DMS153 (cell line): ENCODE measurements at regions not wholly inside any gene's neighbourhood (a gene's known extent, or its start where the extent isn't known, plus 50 kb on each side); places are given as distances from the start of the nearest gene placed in this dataset.
"Not testable (repeated sequence)": the region's sequence is repeated elsewhere in the genome, so short reads cannot be mapped to it uniquely, and the experiment has no call there.

ENCODE experiments used
- DNase-seq: peaks from one replicate; lab custom pipeline; 2025; lab: John Stamatoyannopoulos, UW

DNA sequence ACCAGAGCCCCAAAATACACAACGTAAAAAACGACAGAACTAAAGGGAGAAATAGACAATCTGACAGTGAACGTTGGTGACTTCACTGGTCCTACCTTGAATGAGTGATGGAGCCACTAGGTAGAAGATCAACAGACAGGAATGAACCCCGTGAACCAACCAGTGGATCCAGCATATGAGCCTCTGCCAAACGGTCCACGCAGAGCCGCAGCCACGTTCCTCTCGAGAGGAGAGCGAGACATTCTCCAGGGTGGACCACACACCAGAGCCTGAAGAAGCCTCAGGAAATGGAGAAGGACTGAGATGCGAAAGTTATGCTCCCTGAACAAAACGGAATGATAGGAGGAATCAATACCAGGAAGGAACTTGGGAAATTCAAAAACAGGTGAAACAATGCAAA is 178.4 kb downstream of the RTP5 start:
- no peak for DNase-seq

DNA sequence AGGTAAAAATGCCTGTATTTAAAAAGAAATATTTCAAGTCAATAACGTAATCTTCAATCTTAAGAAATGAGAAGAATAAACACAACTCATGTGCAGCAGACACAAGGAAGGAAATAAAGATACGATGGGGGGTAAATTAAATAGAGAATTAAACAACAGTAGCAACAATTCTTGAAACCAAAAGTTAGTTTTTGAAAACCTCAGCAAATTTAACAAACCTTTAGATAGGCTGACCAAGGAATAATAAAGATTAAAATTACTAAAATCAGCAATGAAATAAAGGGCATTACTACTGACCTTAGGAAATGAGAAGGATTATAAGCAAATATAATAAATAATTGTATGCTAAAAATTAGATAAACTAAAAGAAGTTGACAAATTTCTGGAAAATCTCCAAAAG is 178.9 kb downstream of the RTP5 start:
- no peak for DNase-seq

DNA sequence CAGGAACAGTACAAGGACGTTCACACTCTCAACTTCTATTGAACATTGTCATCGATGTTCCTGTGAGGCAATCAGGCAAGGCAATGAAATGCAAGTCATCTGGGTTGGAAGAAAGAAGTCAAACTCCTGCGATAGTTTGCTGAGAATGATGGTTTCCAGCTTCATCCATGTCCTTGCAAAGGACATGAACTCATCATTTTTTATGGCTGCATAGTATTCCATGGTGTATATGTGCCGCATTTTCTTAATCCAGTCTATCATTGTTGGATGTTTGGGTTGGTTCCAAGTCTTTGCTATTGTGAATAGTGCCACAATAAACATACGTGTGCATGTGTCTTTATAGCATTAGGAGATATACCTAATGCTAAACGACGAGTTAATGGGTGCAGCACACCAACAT is 180.0 kb downstream of the RTP5 start:
- DNase-seq: not testable (repeated sequence)

DNA sequence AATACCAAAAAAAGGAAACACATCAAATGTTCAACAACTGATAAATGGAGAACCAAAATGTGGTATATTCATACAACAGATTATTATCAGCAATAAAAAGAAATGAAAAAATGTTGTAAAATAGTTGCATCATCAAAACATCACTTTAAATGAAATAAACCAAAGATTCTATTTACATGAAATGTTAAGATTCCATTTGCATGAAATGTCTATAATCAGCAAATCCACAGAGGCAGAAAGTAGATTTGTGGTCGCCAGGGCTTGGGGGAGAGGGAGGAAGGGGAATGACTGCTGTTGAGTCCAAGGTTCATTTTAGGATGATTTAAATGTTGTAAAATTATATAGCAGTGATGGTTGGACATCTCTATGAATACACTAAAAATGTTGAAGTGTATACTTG is 181.9 kb downstream of the RTP5 start:
- no peak for DNase-seq

DNA sequence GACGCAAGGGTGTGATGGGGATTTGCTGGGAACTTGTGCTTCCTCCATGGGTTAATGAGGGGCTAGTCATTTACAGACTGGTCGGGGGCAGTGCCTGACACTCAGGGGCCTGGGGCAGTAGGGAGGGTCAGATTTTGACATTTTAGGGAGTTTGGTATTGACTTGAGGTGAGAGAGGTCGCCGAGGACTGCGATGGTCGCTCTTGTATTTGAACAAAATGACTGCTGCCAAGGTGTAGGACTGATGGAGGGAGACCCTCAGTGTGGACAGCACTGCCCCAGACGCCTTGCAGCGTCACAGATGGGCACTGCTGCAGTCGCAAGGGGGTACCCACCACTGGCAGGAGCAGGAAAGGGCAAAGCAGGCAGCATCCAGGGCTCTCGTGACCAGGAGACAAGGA is 182.9 kb downstream of the RTP5 start:
- no peak for DNase-seq

DNA sequence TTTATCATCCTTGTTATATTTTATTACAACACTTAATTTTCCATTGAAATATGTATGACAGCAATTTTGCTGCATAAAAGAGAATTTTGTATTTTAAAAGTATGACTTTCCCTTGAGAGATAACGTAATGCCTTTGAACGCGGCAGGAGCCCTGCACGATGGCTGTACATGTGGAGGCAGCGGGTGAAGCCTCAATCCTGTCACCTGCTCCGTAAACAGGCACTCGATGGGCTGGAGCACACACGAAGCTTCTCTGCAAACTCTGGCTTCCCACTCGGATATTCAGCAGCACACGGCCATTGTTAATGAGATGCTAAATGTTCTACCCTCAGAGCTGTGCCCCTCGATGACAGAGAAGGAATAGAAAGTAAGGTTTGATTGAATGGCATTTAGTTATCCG is 184.4 kb downstream of the RTP5 start:
- DNase-seq: no peak

DNA sequence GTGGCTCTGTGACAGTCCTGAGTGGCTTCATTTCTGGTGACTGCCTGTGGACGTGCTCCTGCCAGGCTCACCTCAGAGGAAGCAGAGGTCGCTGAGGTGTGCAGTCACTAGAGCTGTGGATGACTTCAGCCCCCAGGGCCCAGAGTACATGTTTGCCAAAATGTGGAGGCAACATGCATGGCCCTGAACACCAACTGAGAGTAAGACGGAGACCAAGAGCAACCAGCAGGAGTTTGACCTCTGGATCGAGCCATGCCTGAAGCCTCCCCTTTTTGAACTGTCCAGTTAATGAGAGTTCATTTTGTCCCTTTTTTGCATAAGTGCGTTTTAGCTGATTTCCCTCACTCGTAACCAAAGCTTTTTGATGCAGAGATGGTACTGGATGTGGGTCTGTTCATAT is 184.9 kb downstream of the RTP5 start:
- DNase-seq: no peak

DNA sequence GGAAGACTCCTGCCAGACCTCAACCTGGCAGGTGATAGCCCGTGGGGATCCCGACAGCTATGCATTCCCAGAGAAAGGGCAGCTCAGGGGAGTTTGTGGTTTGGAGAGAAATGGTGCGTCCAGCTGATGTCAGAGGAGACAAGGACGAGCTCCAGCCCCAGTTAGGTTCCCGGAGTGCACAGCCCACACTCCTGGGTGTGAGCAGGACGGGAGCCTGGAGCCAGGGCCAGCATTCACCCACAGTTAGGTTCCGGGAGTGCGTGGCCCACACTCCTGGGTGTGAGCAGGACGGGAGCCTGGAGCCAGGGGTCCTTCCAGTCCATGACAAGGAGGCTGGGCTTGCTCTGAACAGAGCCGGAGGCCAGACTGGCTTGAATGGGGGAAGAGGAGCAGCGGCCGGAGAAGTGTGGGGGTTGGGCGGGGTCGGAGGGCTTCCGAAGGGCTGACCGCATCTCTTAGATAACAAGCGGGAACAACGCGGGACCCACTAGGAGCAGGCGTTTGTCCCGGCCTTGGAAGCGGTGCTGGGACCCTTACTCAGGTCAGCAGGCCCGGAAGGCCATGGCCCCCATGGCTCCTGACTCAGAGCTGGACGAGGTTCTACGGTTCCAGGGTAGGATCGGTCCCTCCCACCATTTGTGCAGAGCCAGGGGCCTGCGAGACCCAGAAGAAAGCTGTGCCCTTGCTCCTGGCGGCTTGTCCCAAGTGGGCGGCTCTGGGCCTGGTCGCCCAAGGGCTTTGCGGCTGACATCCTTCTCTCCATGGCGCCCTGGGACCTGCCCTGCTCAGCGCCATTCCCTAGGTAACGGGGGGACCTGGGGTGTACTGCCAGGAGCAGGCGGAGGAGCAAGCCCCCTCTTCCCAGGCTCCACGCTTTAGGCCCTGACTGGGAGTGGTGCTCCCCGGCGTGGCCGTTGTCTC is 185.6 kb downstream of the RTP5 start:
- no peak for DNase-seq

DNA sequence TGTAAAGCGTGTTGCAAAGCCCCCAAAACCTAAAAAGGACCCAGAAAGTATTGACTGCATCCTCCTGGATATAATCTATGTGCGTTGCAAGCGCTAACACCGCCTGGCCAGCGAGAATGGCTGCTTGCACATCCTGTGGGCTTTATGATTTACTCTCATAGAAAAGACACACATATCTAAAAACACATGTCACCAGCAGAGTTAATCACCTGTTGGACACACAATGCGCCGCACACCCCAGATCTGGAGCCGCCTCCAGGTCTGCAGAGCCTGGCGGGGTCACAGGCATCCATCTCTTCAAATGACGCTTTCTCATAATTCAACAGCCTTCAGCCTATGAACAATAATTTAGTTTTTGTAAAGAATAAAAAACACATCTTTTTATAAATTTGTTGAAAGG is 186.5 kb downstream of the RTP5 start:
- DNase-seq: no peak

DNA sequence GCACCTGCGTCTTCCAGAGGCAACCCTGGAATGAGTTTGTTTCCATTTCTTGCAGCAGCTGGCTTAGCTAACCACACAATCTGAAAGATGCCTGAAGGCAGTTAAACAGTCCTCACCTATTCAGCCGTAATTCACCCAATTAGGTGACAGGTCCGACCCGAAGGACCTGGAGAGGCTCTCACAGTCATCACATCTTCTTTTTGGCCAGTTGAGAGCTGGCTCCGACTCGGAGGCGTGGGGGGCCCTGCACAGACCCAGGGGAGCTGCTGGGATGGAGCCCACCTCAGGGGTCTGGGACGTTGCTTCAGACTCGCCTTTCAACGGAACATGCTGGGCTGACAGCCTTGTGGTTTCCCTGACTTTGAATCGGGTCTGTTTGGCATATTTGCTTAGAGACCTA is 187.3 kb downstream of the RTP5 start:
- DNase-seq: no peak

DNA sequence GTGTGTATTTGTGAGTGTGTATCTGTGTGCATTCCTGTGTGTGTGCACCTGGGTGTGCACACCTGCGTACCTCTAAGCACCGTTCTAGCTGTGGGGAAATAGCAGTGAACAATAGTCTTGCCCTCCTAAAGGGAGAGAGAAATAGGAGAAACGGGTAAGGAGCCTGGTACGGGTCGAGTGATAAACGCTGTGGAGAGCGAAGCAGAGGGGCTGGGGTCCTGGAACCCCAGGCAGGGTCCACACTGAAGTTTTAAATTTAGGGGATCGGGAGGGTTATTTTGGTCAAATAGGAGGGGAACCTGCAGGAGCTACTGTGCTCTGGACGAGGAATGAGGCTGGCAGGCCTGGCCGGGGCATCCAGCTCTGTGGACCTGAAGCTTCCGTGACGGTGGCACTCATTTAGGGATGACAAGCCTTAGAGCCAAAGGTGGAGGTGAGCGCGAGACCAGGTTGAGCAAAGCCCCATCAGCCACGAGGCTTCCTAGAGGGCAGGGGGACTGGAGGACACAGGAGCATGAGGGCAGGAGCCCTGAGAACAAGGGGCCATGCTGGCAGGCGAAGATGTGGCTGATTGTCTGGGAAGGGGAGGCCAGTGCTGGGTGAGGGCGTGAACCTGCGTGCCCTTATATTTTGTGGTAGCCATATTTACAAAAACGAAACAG is 188.0 kb downstream of the RTP5 start:
- DNase-seq: no peak

DNA sequence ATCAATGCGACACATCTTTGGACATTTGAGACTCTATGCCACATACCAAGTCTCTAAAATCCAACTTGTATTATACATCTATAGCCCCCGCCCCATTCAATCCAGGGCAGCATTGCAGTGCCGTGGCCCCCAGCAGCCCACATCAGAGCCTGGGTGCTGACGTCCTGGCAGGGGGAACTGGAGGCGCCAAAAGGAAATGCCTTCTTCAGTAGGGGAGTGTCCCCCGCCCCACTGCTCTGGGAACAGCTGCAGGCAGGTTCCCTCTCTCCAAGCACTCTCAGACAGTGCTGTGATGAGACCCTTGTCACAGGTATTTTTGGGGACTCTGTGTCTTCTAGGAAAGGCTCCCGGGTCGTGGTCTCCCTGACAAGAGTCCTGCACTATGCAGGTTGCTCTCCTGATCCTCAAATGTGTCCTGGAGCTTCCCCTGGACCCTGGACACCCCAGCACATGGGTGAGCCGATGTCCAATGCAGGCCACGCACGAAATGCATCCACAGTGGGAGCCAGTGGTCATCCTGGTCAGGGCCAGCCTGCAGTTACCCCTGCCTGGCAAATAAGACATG is 188.7 kb downstream of the RTP5 start:
- no peak for DNase-seq

DNA sequence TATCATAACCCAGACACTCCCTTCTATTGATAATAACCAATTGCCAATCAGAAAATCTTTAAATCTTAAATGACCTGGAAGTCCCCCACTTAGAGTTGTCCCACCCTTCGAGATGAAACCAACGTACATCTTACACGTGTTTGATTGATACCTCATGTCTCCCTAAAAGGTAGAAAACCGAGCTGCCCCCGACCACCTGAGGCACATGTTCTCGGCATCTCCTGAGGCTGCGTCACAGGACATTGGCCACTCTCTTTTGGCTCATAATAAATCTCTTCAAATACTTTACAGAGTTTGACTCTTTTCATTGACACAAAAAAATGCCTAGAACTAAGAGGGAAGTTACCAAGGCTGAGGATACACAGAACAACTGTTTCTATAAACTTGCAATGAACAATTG is 190.0 kb downstream of the RTP5 start:
- DNase-seq: no peak

DNA sequence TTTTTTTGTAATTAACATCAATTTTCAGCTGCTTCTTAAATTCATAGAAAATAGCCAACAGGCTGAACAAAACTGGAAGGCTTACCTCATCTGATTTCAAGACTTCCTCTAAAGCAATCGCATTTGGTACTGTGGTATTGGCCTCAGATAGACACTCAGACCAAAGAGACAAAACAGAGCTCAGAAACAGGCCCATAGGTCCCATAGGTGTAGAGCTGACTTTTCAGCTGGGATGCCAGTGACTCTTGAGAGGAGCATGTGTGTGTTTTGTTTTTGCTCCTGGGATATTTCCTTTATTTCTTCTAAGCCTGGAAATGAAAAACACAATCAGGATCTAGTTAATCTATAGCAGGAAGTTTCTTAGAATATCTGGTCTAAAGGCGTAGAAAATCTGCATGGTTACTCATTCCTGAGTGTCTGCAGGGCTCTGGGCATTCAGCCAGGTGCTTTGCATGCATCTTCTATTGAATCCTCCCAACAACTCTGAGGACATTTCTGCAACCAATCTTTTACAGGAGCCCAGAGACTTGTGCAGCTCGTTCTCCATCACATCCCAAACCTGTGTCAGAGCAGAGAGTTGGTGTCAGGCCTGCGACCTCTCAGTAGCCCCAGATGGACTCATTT is 190.8 kb downstream of the RTP5 start:
- no peak for DNase-seq

DNA sequence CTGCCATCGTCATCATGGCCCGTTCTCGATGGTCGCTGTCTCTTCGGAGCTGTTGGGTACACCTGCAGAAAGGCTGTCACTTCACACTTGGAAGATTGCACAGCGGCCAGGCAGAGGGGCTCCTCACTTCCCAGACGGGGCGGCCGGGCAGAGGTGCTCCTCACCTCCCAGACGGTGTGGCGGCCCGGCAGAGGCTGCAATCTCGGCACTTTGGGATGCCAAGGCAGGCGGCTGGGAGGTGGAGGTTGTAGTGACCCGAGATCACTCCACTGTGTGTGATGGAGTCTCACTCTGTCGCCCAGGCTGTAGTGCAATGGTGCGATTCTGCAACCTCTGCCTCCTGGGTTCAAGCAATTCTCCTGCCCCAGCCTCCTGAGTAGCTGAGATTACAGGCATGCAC is 192.4 kb downstream of the RTP5 start:
- not testable (repeated sequence) for DNase-seq

DNA sequence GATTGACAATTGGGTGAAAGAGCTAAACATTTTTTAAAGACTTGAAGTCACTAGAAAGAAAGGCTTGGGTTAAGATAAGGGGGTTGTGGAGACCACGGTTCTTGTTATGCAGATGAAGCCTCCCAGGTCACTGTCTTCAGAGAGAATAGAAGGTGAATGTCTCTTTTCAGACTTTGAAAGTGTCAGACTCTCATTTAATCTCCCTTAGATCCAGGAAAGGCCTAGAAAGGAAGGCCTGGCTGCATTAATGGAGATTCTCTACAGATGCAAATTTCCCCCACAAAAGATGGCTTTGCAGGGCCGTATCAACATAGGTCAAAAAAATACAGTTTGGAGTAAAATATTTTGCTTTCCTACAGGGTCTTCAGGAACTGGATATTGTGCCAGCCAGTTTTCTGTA is 193.9 kb downstream of the RTP5 start:
- no peak for DNase-seq

DNA sequence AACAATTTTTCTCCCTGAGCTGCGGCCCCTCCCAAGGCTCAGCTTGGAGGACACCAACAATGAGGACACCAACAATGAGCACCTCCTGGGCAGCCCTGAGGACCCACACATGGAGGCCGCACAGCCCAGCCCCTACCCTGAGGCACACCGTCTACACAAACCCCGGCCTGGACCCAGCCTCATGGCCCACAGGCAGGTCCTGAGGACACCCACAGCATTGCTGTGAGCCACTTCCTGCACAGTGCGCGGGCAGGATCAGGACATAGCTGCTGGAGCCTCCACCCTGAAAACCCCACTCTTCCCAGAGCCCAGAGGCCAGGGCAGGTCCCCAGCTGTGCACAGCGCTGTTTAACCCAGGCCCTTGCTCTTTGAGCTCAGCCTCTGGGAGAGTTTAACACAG is 194.3 kb downstream of the RTP5 start:
- no peak for DNase-seq

DNA sequence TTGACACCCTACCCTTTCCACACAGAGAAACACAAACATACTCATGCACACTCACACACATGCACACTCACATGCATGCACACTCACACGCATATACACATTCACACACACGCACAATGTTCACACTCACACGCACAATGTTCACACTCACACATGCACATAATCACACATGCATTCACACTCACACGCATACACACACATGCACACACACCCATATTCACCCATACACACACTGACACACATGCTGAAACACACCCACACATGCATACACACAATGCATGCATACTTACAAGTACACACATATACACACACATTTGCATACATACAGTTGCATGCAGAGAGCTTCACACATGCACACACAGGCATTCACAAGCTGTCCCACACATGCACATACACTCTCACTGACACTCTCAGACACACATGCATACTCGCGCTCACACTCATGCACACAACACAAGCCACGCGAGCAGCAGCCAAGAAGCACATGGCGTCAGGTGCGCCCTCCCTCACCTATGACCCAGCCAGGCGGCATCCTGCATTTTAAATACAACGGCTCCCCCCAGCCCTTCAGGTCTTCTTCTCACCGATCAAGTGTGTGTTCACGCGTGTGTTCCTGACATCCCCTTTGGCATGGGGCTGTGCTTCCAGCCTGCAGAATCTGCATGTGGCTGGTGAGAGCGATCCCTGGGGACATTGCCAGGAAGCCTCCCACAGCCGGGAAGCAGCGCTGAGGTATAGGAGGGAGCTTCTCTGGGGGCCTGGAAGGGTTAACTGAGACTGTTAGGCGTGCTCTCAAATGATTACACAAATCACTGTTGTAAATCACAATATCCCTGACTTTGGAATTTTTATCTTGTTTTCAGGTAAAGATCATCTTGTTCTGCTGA is 195.1 kb downstream of the RTP5 start:
- DNase-seq: no peak

DNA sequence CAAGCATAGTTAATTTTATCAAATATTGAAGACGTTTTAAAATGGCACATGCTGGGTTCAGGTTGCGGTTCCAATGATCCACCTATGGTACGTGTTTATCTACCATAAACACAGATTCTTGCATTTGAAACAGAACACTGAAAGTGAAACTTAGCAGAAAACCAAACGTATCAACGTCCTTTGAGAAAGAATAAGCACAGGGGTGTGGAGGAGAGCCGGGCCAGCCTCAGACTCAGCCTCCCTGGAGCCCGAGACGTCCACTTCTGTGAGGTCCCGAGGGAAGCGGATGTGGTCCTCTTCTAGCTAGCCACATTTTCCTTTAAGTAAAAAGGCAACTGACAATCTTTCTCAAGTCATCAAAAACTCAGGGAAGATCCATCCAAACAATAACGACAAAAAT is 195.9 kb downstream of the RTP5 start:
- no peak for DNase-seq

DNA sequence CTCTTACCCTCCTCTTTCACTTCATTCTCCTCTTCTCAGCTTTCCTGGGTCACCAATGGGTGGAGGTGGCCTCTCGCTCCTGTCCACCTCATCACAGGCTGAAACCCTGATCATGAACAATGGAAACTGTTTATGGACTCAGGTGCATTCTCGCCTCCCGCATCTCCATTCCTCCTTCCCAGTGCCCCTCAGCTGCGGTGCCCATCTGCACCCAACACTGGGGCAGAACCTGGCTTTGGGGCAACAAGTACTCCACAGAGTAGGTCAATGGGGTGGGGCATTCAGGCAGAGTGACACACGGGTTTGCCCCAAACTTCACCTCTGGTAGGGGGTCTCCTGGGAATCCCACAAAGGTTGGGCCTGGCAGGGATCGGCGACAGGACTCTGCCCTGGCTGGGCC is 199.5 kb downstream of the RTP5 start:
- no peak for DNase-seq

DNA sequence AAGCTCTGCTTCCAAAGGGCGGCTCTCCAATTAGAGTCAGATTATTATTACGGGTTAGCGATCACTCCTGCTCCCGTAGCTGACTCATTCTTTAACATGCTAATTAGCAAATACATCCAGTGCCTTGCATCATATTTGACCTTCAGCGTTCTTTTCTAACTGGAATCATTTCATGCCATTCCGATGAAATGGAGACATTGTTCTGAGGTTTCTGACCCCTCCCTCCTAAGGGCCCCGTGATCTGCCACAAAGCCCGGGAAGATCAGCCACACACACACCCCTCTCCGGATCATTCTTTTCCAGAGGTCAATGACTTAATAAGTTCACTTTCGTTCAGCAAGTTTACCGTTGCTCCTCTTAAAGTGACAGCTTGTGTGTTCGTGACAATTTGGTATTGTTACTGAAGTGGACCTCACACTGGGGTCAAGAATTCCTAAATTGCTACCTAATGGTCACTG is 200.4 kb downstream of the RTP5 start:
- DNase-seq: not testable (repeated sequence)

DNA sequence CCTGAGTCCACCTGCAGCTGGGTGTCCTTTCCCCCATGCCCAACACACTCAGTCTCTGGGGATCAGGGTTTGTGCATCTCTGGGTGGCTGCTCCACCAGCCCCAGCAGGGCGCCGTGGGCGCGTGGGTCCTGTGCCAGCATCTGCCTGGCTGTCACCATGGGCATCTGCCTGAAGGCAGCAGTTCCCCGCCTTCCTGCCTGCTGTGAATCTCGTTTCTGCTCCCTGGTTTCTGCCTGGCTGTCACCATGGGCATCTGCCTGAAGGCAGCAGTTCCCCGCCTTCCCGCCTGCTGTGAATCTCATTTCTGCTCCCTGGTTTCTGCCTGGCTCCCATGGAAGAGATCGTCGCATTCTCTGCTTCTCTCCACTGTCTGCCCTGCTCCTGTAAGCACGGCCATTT is 201.2 kb downstream of the RTP5 start:
- peak; percentile 2 for DNase-seq
